ENCODE measurements at regions not wholly inside any gene's neighbourhood (a gene's known extent, or its start where the extent isn't known, plus 50 kb on each side); places are given as distances from the start of the nearest gene placed in this dataset.

GRCh38 chr11:96964661-96965060, 574.8 kb downstream of the JRKL start (continued):
- no peak for TF ChIP-seq CREB1 (CRISPR knock-in tag; IDR thresholded peaks at IDR 0.05; ENCODE audit: low read depth)

- Mint-ChIP-seq H3K27ac (no peak overlapping the region), H3K9me3 (no peaks in the 10 kb centered on the region), H3K27me3 (ENCODE audit: insufficient read depth, low read depth, poor library complexity) (no peaks in the 10 kb centered on the region), H3K4me3 (no peak overlapping the region), H3K36me3 (ENCODE audit: low read depth) (no peaks in the 10 kb centered on the region), H3K4me1 (no peaks in the 10 kb centered on the region)
- Histone ChIP-seq H3F3A (replicated peaks; ENCODE audit: low read depth) (no peaks in the 10 kb centered on the region), H3K9me2 (ENCODE audit: insufficient read depth) (peaks cover 4% of the 10 kb centered on the region; the same call in 1 of the 2 replicates), H3K4me2 (no peak overlapping the region), H3K27ac (ENCODE audit: low read depth) (no peak overlapping the region), H3K4me3 (no peak overlapping the region), H4K20me1 (replicated peaks; ENCODE audit: insufficient read depth) (no peaks in the 10 kb centered on the region), H2AFZ (no peak overlapping the region), H3K4me1 (ENCODE audit: insufficient read depth) (no peaks in the 10 kb centered on the region), H3K27me3 (ENCODE audit: insufficient read depth) (no peaks in the 10 kb centered on the region), H3K79me2 (replicated peaks; ENCODE audit: insufficient read depth) (no peaks in the 10 kb centered on the region), H3K36me3 (ENCODE audit: insufficient read depth) (no peaks in the 10 kb centered on the region)
- ATAC-seq: no peak
- TF ChIP-seq REST (IDR thresholded peaks at IDR 0.05; ENCODE audit: unreplicated experiment): no peak
- no peak for TF ChIP-seq EZH2phosphoT487 (IDR thresholded peaks at IDR 0.05; ENCODE audit: unreplicated experiment)
- TF ChIP-seq CREB1 (CRISPR knock-in tag; IDR thresholded peaks at IDR 0.05; ENCODE audit: low read depth): no peak
- TF ChIP-seq JUNB (IDR thresholded peaks at IDR 0.05; ENCODE audit: unreplicated experiment): no peak
- no peak for TF ChIP-seq NANOG (IDR thresholded peaks at IDR 0.05; ENCODE audit: borderline replicate concordance)
- no peak for TF ChIP-seq ZNF331 (CRISPR knock-in tag; IDR thresholded peaks at IDR 0.05; ENCODE audit: low read depth)
- no peak for TF ChIP-seq STAT1 (IDR thresholded peaks at IDR 0.05; ENCODE audit: unreplicated experiment)
- TF ChIP-seq EZH2 (IDR thresholded peaks at IDR 0.05; ENCODE audit: low read depth, unreplicated experiment): no peak
- TF ChIP-seq CTCF (conservative IDR thresholded peaks at IDR 0.05; ENCODE audit: low read depth in 2 of 2): no peak
- TF ChIP-seq ZNF114 (CRISPR knock-in tag; IDR thresholded peaks at IDR 0.05): no peak
- TF ChIP-seq ZNF462 (CRISPR knock-in tag; IDR thresholded peaks at IDR 0.05): no peak
- TF ChIP-seq ETS1 (IDR thresholded peaks at IDR 0.05): no peak
- no peak for TF ChIP-seq POLR2AphosphoS5 (IDR thresholded peaks at IDR 0.05; ENCODE audit: low read depth)
- DNase-seq (ENCODE audit: low spot score): no peak
These were observed 577.8 kb downstream of the JRKL start for GRCh38 chr11:96967616-96968015.

Measured in GM23338 (cell line).